HUES48 (cell line): ENCODE measurements at regions not wholly inside any gene's neighbourhood (a gene's known extent, or its start where the extent isn't known, plus 50 kb on each side); places are given as distances from the start of the nearest gene placed in this dataset.
"Not testable (repeated sequence)": the region's sequence is repeated elsewhere in the genome, so short reads cannot be mapped to it uniquely, and the experiment has no call there.

ENCODE experiments used
- H3K27ac ChIP-seq: one replicate; pipeline ENCODE4 v1.7.0; 2013; ENCODE audit warnings: low read depth, low read length, inconsistent platforms
- H3K27me3 ChIP-seq: 2 replicates; pipeline ENCODE4 v1.6.1; 2013; ENCODE audit warnings: mild to moderate bottlenecking, low read length; ENCODE audit not compliant: control insufficient read depth, insufficient read depth
- H3K36me3 ChIP-seq: 2 replicates; pipeline ENCODE4 v1.6.1; 2013; ENCODE audit warnings: low read length; ENCODE audit not compliant: control insufficient read depth, insufficient read depth
- H3K4me1 ChIP-seq: 2 replicates; pipeline ENCODE4 v1.6.1; 2013; ENCODE audit warnings: mild to moderate bottlenecking, low read length; ENCODE audit not compliant: control insufficient read depth, insufficient read depth
- H3K4me3 ChIP-seq: 2 replicates; pipeline ENCODE4 v1.5.1; 2013; ENCODE audit warnings: mild to moderate bottlenecking, low read depth, low read length
- H3K9ac ChIP-seq: 2 replicates; pipeline ENCODE4 v1.6.1; 2013; ENCODE audit warnings: mild to moderate bottlenecking, low read depth, low read length, moderate library complexity
- H3K9me3 ChIP-seq: 2 replicates; pipeline ENCODE4 v1.6.1; 2013; ENCODE audit warnings: low read length; ENCODE audit not compliant: control insufficient read depth, insufficient read depth

GRCh38 chr10:125538947-125539731, 143.8 kb downstream of the TEX36 start:
- Histone ChIP-seq H3K27me3 (no peaks in the 10 kb centered on the region), H3K4me3 (no peak overlapping the region), H3K36me3 (no peaks in the 10 kb centered on the region), H3K9ac (no peak overlapping the region), H3K27ac (no peak overlapping the region), H3K9me3 (no peaks in the 10 kb centered on the region), H3K4me1 (no peaks in the 10 kb centered on the region)

- Histone ChIP-seq H3K27me3 (no peaks in the 10 kb centered on the region), H3K36me3 (no peaks in the 10 kb centered on the region)
These were observed 146.7 kb downstream of the TEX36 start for GRCh38 chr10:125536236-125536635.

GRCh38 chr10:125535559-125535958, 147.4 kb downstream of the TEX36 start:
- Histone ChIP-seq H3K36me3 (no peaks in the 10 kb centered on the region), H3K4me3 (no peak overlapping the region), H3K9ac (no peak overlapping the region), H3K27ac (no peak overlapping the region), H3K4me1 (no peaks in the 10 kb centered on the region), H3K27me3 (no peaks in the 10 kb centered on the region), H3K9me3 (no peaks in the 10 kb centered on the region)

More at GRCh38 chr10:125536236-125536635, 146.7 kb downstream of the TEX36 start:
- no peaks in the 10 kb centered on the region for H3K9me3 ChIP-seq
- no peak overlapping the region for H3K4me3 ChIP-seq
- H3K9ac ChIP-seq, result no peak overlapping the region
- H3K27ac ChIP-seq, result no peak overlapping the region
- no peaks in the 10 kb centered on the region for H3K4me1 ChIP-seq

- Histone ChIP-seq H3K9ac (no peak overlapping the region), H3K9me3 (no peaks in the 10 kb centered on the region), H3K27ac (no peak overlapping the region), H3K4me1 (no peaks in the 10 kb centered on the region), H3K27me3 (no peaks in the 10 kb centered on the region), H3K36me3 (no peaks in the 10 kb centered on the region), H3K4me3 (no peak overlapping the region)
These were observed 148.4 kb downstream of the TEX36 start for GRCh38 chr10:125534515-125534914.

- H3K9me3 ChIP-seq, result no peaks in the 10 kb centered on the region
- no peak overlapping the region for H3K27ac ChIP-seq
- no peaks in the 10 kb centered on the region for H3K36me3 ChIP-seq
- H3K27me3 ChIP-seq, result no peaks in the 10 kb centered on the region
- no peak overlapping the region for H3K4me3 ChIP-seq
- H3K4me1 ChIP-seq, result no peaks in the 10 kb centered on the region
- no peak overlapping the region for H3K9ac ChIP-seq
These were observed 149.1 kb downstream of the TEX36 start for GRCh38 chr10:125533866-125534265.

- Histone ChIP-seq H3K27me3 (no peaks in the 10 kb centered on the region), H3K9ac (no peak overlapping the region), H3K4me3 (no peak overlapping the region), H3K4me1 (no peaks in the 10 kb centered on the region), H3K27ac (no peak overlapping the region), H3K36me3 (no peaks in the 10 kb centered on the region), H3K9me3 (no peaks in the 10 kb centered on the region)
These were observed 151.5 kb downstream of the TEX36 start for GRCh38 chr10:125531465-125531864.

GRCh38 chr10:125523347-125523746, 159.6 kb downstream of the TEX36 start:
- Histone ChIP-seq H3K4me3 (no peak overlapping the region), H3K4me1 (no peaks in the 10 kb centered on the region), H3K27me3 (no peaks in the 10 kb centered on the region), H3K9me3 (peaks cover 6% of the 10 kb centered on the region; the same call in 1 of the 2 replicates), H3K36me3 (no peaks in the 10 kb centered on the region), H3K27ac (no peak overlapping the region), H3K9ac (no peak overlapping the region)

- Histone ChIP-seq H3K9ac (no peak overlapping the region), H3K4me1 (no peaks in the 10 kb centered on the region), H3K27ac (no peak overlapping the region), H3K36me3 (no peaks in the 10 kb centered on the region), H3K27me3 (no peaks in the 10 kb centered on the region), H3K4me3 (no peak overlapping the region), H3K9me3 (peaks cover 6% of the 10 kb centered on the region; the same call in 1 of the 2 replicates)
These were observed 161.0 kb downstream of the TEX36 start for GRCh38 chr10:125521721-125522680.

GRCh38 chr10:125520968-125521367, 162.0 kb downstream of the TEX36 start:
- Histone ChIP-seq H3K4me3 (no peak overlapping the region), H3K9me3 (peaks cover 6% of the 10 kb centered on the region; the same call in 1 of the 2 replicates), H3K27ac (no peak overlapping the region), H3K36me3 (no peaks in the 10 kb centered on the region), H3K9ac (no peak overlapping the region), H3K27me3 (no peaks in the 10 kb centered on the region), H3K4me1 (no peaks in the 10 kb centered on the region)

- not testable (repeated sequence) for H3K9ac ChIP-seq, H3K9me3 ChIP-seq, H3K4me3 ChIP-seq, H3K27ac ChIP-seq, H3K27me3 ChIP-seq, H3K36me3 ChIP-seq
- peaks cover 22% of the 10 kb centered on the region for H3K4me1 ChIP-seq
These were observed 164.6 kb downstream of the TEX36 start for GRCh38 chr10:125518397-125518796.

GRCh38 chr10:125515571-125515970, 167.4 kb downstream of the TEX36 start:
- Histone ChIP-seq H3K4me3 (no peak overlapping the region), H3K27ac (no peak overlapping the region), H3K9ac (no peak overlapping the region), H3K9me3 (peaks cover 6% of the 10 kb centered on the region; the same call in 1 of the 2 replicates), H3K27me3 (no peaks in the 10 kb centered on the region), H3K36me3 (no peaks in the 10 kb centered on the region), H3K4me1 (peaks cover 23% of the 10 kb centered on the region)
